Lower leg skin (tissue), 3 donors: ENCODE measurements at regions not wholly inside any gene's neighbourhood (a gene's known extent, or its start where the extent isn't known, plus 50 kb on each side); places are given as distances from the start of the nearest gene placed in this dataset.
"Not testable (repeated sequence)": the region's sequence is repeated elsewhere in the genome, so short reads cannot be mapped to it uniquely, and the experiment has no call there.

Source experiments
- CTCF ChIP-seq, 3 donors: fragments of 450-650 bp; IDR thresholded peaks; one replicate each; pipeline ENCODE4 v1.5.1; 2016; ENCODE audit warnings: antibody characterized with exemption in 3 of 3, mild to moderate bottlenecking in 3 of 3, moderate library complexity in 2 of 3
- POLR2A ChIP-seq, 2 donors: fragments of 450-650 bp; IDR thresholded peaks; one replicate each; pipeline ENCODE4 v1.6.1; 2016 to 2017; ENCODE audit warnings: antibody characterized with exemption in 2 of 2, mild to moderate bottlenecking in 1 of 2, moderate library complexity in 1 of 2

GRCh38 chr9:7713088-7713487 is 86.5 kb downstream of the DMAC1 start:
- not testable (repeated sequence) for TF ChIP-seq POLR2A, CTCF (IDR thresholded peaks at IDR 0.05)
